WTC11 (cell line): ENCODE measurements at regions not wholly inside any gene's neighbourhood (a gene's known extent, or its start where the extent isn't known, plus 50 kb on each side); places are given as distances from the start of the nearest gene placed in this dataset.

ENCODE experiments used
- SMAD3 ChIP-seq: sonication (generic); formaldehyde crosslinking; IDR thresholded peaks from 2 replicates; pipeline ENCODE4 v1.8.0; 2022; ENCODE audit warnings: missing genetic modification reagents, mild to moderate bottlenecking, borderline replicate concordance
- TF ChIP-seq, protein P1 (sequence below): sonication (generic); formaldehyde crosslinking; IDR thresholded peaks from 2 replicates; pipeline ENCODE4 v1.8.0; 2022; ENCODE audit warnings: mild to moderate bottlenecking, missing genetic modification reagents
- TF ChIP-seq, protein P2 (sequence below): sonication (generic); formaldehyde crosslinking; IDR thresholded peaks from 2 replicates; pipeline ENCODE4 v1.8.1; 2023; ENCODE audit warnings: mild to moderate bottlenecking, missing genetic modification reagents

DNA sequence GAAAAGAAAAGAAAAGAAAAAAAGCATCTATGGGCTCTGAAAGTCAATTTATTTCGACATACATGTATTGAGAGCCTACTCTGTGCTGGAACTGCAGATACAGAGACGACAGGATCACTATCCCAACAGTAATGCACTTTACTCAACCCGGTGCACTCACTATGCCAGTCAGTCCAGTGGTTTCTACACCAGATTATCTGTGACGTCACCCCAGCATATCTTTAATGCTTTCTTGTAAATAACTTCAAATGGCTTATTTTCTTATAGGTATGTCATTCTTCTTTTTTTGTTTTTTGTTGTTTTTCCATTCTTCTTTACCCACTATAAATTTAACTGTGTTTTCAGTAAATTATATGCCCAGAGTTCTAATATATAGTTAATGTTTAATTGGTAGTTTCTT lies 800.0 kb upstream of the FANCL start:
- TF ChIP-seq, protein P1, sequence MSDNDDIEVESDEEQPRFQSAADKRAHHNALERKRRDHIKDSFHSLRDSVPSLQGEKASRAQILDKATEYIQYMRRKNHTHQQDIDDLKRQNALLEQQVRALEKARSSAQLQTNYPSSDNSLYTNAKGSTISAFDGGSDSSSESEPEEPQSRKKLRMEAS (CRISPR knock-in tag) = no peak
- no peak for TF ChIP-seq SMAD3 (CRISPR knock-in tag)
- TF ChIP-seq, protein P2, sequence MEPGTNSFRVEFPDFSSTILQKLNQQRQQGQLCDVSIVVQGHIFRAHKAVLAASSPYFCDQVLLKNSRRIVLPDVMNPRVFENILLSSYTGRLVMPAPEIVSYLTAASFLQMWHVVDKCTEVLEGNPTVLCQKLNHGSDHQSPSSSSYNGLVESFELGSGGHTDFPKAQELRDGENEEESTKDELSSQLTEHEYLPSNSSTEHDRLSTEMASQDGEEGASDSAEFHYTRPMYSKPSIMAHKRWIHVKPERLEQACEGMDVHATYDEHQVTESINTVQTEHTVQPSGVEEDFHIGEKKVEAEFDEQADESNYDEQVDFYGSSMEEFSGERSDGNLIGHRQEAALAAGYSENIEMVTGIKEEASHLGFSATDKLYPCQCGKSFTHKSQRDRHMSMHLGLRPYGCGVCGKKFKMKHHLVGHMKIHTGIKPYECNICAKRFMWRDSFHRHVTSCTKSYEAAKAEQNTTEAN (CRISPR knock-in tag) = no peak
